PC-9 (cell line): ENCODE measurements at regions not wholly inside any gene's neighbourhood (a gene's known extent, or its start where the extent isn't known, plus 50 kb on each side); places are given as distances from the start of the nearest gene placed in this dataset.
"Not testable (repeated sequence)": the region's sequence is repeated elsewhere in the genome, so short reads cannot be mapped to it uniquely, and the experiment has no call there.

Experiments used
- BruUV-seq: library from RNA; stranded (reverse); fragments of 400-500 nt; replicated peaks from 2 replicates; lab custom pipeline; 2021; lab: Mats Ljungman, UMichigan
- CTCF ChIA-PET: fragments of 300-600 bp; sonication (Branson Sonifier 250); formaldehyde crosslinking; loops from one replicate; lab custom pipeline; 2022; ENCODE audit warnings: antibody characterized with exemption; lab: Charles Lee
- POLR2A ChIA-PET: fragments of 300-600 bp; sonication (Branson Sonifier 250); formaldehyde crosslinking; loops from one replicate; lab custom pipeline; 2022; ENCODE audit warnings: antibody characterized with exemption; ENCODE audit not compliant: unreplicated experiment; lab: Charles Lee
- DNase-seq, 2 experiments: peaks; one replicate each; pipeline versions ENCODE4 v3.0.0 to v3.0.0-alpha.2; 2015 to 2022; ENCODE audit warnings: mixed read lengths in 1 of 2
- H2AFZ ChIP-seq: fragments of 200-600 bp; sonication (generic); 2 replicates; pipeline ENCODE4 v1.8.1; 2017; ENCODE audit warnings: antibody characterized with exemption
- H3F3A ChIP-seq: fragments of 200-600 bp; sonication (generic); 2 replicates; pipeline ENCODE4 v1.8.1; 2017; ENCODE audit warnings: antibody characterized with exemption, mild to moderate bottlenecking, low read depth; ENCODE audit not compliant: insufficient read depth
- H3K27ac ChIP-seq: fragments of 200-600 bp; sonication (generic); 2 replicates; pipeline ENCODE4 v1.6.1; 2016; ENCODE audit warnings: mixed run types
- H3K27me3 ChIP-seq: fragments of 200-600 bp; sonication (generic); 2 replicates; pipeline ENCODE4 v1.6.1; 2016; ENCODE audit warnings: low read depth, mixed run types; ENCODE audit not compliant: insufficient read depth
- H3K36me3 ChIP-seq: fragments of 200-600 bp; sonication (generic); 2 replicates; pipeline ENCODE4 v1.6.1; 2016; ENCODE audit warnings: low read depth, mixed run types
- H3K4me1 ChIP-seq: fragments of 200-600 bp; sonication (generic); replicated peaks from 2 replicates; pipeline ENCODE4 v1.6.1; 2016; ENCODE audit warnings: mixed run types; ENCODE audit not compliant: insufficient read depth
- H3K4me2 ChIP-seq: fragments of 200-600 bp; sonication (generic); 2 replicates; pipeline ENCODE4 v1.6.1; 2017; ENCODE audit warnings: mixed run types
- H3K4me3 ChIP-seq: fragments of 200-600 bp; sonication (generic); 2 replicates; pipeline ENCODE4 v1.6.1; 2016; ENCODE audit warnings: mixed run types
- H3K79me2 ChIP-seq: fragments of 200-600 bp; sonication (generic); 2 replicates; pipeline ENCODE4 v1.6.1; 2017; ENCODE audit warnings: low read depth, mixed run types
- H3K9me2 ChIP-seq: fragments of 200-600 bp; sonication (generic); 2 replicates; pipeline ENCODE4 v1.8.1; 2017; ENCODE audit warnings: mild to moderate bottlenecking; ENCODE audit not compliant: insufficient read depth
- H3K9me3 ChIP-seq: fragments of 200-600 bp; sonication (generic); 2 replicates; pipeline ENCODE4 v1.8.1; 2016; ENCODE audit warnings: low read depth; ENCODE audit not compliant: insufficient read depth
- H4K20me1 ChIP-seq: fragments of 200-600 bp; sonication (generic); 2 replicates; pipeline ENCODE4 v1.8.1; 2017; ENCODE audit not compliant: insufficient read depth
- CTCF ChIP-seq: fragments of 200-600 bp; sonication (generic); conservative IDR thresholded peaks from 2 replicates; pipeline ENCODE4 v1.6.1; 2017; ENCODE audit warnings: mixed run types, antibody characterized with exemption, mild to moderate bottlenecking, moderate library complexity
- EZH2 ChIP-seq: fragments of 200-600 bp; sonication (generic); IDR thresholded peaks from 2 replicates; pipeline ENCODE4 v1.8.0; 2017; ENCODE audit warnings: antibody characterized with exemption, low read depth
- intact Hi-C: fragments of 100-400 bp; cut with micrococcal nuclease; formaldehyde crosslinking; loops from one replicate; pipeline ENCODE4 v1.10.0; 2022; ENCODE audit not compliant: unreplicated experiment

GRCh38 chr10:25753776-25754175, 180.3 kb upstream of the MYO3A start:
- no peak for DNase-seq
- POLR2A ChIA-PET: no interaction called here

GRCh38 chr10:25755874-25756273, 178.2 kb upstream of the MYO3A start:
- H2AFZ ChIP-seq, H3K27me3 ChIP-seq, DNase-seq, CTCF ChIA-PET, H3K9me3 ChIP-seq, H3K4me3 ChIP-seq, H3K9me2 ChIP-seq, H3K4me2 ChIP-seq, POLR2A ChIA-PET, BruUV-seq, H3K27ac ChIP-seq, H4K20me1 ChIP-seq, intact Hi-C loops, H3K4me1 ChIP-seq, H3K36me3 ChIP-seq, H3K79me2 ChIP-seq, H3F3A ChIP-seq: not testable (repeated sequence)

More at GRCh38 chr10:25753776-25754175, 180.3 kb upstream of the MYO3A start:
- no peaks in the 10 kb centered on the region for H3K9me3 ChIP-seq
- TF ChIP-seq CTCF (no peak), EZH2 (no peak)
- no peak overlapping the region for H3K4me3 ChIP-seq
- CTCF ChIA-PET: no interaction called here
- H2AFZ ChIP-seq: no peak overlapping the region
- H3K4me1 ChIP-seq: no peaks in the 10 kb centered on the region
- H3K27me3 ChIP-seq: no peaks in the 10 kb centered on the region
- H3F3A ChIP-seq: no peaks in the 10 kb centered on the region
- intact Hi-C loops: no loop called here
- no peaks in the 10 kb centered on the region for H4K20me1 ChIP-seq
- no peaks in the 10 kb centered on the region for H3K9me2 ChIP-seq
- no peaks in the 10 kb centered on the region for H3K79me2 ChIP-seq
- BruUV-seq: no TSS peak
- H3K27ac ChIP-seq: no peak overlapping the region
- H3K4me2 ChIP-seq: no peak overlapping the region
- no peaks in the 10 kb centered on the region for H3K36me3 ChIP-seq

- no peaks in the 10 kb centered on the region for H3K27me3 ChIP-seq
- TF ChIP-seq CTCF (no peak), EZH2 (no peak)
- intact Hi-C loops: no loop called here
- no peak overlapping the region for H3K27ac ChIP-seq
- no peaks in the 10 kb centered on the region for H3K36me3 ChIP-seq
- no peaks in the 10 kb centered on the region for H3K79me2 ChIP-seq
- H3K4me2 ChIP-seq: no peak overlapping the region
- H3K9me2 ChIP-seq: no peaks in the 10 kb centered on the region
- H3K4me3 ChIP-seq: no peak overlapping the region
- H4K20me1 ChIP-seq: no peaks in the 10 kb centered on the region
- no peaks in the 10 kb centered on the region for H3K4me1 ChIP-seq
- no peaks in the 10 kb centered on the region for H3F3A ChIP-seq
- no peaks in the 10 kb centered on the region for H3K9me3 ChIP-seq
- H2AFZ ChIP-seq: no peak overlapping the region
- ChIA-PET CTCF (no interaction called here), POLR2A (no interaction called here)
- no TSS peak for BruUV-seq
- DNase-seq: no peak
These were observed 177.2 kb upstream of the MYO3A start for GRCh38 chr10:25756784-25757183.

GRCh38 chr10:25758041-25758457, 176.0 kb upstream of the MYO3A start:
- BruUV-seq: no TSS peak
- ChIA-PET POLR2A (no interaction called here), CTCF (no interaction called here)
- TF ChIP-seq EZH2: no peak
- TF ChIP-seq CTCF: peak; percentile 43
- no peaks in the 10 kb centered on the region for H3K4me1 ChIP-seq
- no peaks in the 10 kb centered on the region for H3F3A ChIP-seq
- H3K9me3 ChIP-seq: no peaks in the 10 kb centered on the region
- H3K27ac ChIP-seq: no peak overlapping the region
- no peak overlapping the region for H2AFZ ChIP-seq
- intact Hi-C loops: no loop called here
- DNase-seq: peak in 1 of 2 experiments; percentile 1
- no peaks in the 10 kb centered on the region for H3K36me3 ChIP-seq
- no peak overlapping the region for H3K4me2 ChIP-seq
- H3K79me2 ChIP-seq: no peaks in the 10 kb centered on the region
- no peaks in the 10 kb centered on the region for H4K20me1 ChIP-seq
- no peaks in the 10 kb centered on the region for H3K9me2 ChIP-seq
- H3K27me3 ChIP-seq: no peaks in the 10 kb centered on the region
- no peak overlapping the region for H3K4me3 ChIP-seq
